OCI-LY7 (cell line): ENCODE measurements at regions not wholly inside any gene's neighbourhood (a gene's known extent, or its start where the extent isn't known, plus 50 kb on each side); places are given as distances from the start of the nearest gene placed in this dataset.

Experiments used
- EZH2phosphoT487 ChIP-seq: fragments of 200-600 bp; sonication (generic); IDR thresholded peaks from 2 replicates; pipeline ENCODE4 v1.6.1; 2018; ENCODE audit warnings: low read depth, borderline replicate concordance, mild to moderate bottlenecking, mixed run types, antibody characterized with exemption, low read length, moderate library complexity, mixed read lengths
- TF ChIP-seq, protein P1 (sequence below): fragments of 200-600 bp; sonication (generic); conservative IDR thresholded peaks from 2 replicates; pipeline ENCODE4 v1.5.1; 2014; ENCODE audit warnings: mild to moderate bottlenecking, antibody characterized with exemption, low read length, moderate library complexity, mixed read lengths

DNA sequence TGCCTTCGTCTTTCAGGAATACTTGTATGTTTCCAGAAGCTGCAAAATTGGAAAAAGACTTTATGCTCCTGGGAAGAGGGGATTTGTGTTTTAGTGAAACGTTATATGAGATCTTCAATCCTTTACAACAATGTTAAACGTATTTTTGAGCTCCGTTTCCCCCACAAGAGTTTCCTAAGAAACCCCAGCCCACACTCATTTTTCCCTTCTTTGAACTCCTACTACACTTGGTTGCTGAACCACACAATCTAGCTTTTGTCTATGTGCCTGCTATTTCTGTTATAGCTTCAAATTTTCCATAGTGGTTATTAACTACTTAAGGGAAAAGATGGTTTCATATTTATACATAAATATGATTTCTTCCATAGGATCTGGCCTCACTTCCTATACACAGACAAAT lies 238.6 kb upstream of the ACTBL2 start:
- TF ChIP-seq, protein P1, sequence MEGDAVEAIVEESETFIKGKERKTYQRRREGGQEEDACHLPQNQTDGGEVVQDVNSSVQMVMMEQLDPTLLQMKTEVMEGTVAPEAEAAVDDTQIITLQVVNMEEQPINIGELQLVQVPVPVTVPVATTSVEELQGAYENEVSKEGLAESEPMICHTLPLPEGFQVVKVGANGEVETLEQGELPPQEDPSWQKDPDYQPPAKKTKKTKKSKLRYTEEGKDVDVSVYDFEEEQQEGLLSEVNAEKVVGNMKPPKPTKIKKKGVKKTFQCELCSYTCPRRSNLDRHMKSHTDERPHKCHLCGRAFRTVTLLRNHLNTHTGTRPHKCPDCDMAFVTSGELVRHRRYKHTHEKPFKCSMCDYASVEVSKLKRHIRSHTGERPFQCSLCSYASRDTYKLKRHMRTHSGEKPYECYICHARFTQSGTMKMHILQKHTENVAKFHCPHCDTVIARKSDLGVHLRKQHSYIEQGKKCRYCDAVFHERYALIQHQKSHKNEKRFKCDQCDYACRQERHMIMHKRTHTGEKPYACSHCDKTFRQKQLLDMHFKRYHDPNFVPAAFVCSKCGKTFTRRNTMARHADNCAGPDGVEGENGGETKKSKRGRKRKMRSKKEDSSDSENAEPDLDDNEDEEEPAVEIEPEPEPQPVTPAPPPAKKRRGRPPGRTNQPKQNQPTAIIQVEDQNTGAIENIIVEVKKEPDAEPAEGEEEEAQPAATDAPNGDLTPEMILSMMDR: no peak
- TF ChIP-seq EZH2phosphoT487: no peak
